Skeletal muscle tissue (tissue), 3 donors: ENCODE measurements at regions not wholly inside any gene's neighbourhood (a gene's known extent, or its start where the extent isn't known, plus 50 kb on each side); places are given as distances from the start of the nearest gene placed in this dataset.

ENCODE experiments used
- H3K27ac ChIP-seq: one replicate; pipeline ENCODE4 v1.7.0; 2013; ENCODE audit warnings: mild to moderate bottlenecking, low read depth, low read length, inconsistent platforms
- H3K27me3 ChIP-seq, 3 donors: one replicate each; pipeline ENCODE4 v1.7.0; 2013; ENCODE audit warnings: low read length in 3 of 3; ENCODE audit not compliant: control insufficient read depth in 3 of 3, insufficient read depth in 3 of 3
- H3K36me3 ChIP-seq, 3 donors: one replicate each; pipeline ENCODE4 v1.7.0; 2013; ENCODE audit warnings: low read length in 3 of 3; ENCODE audit not compliant: control insufficient read depth in 3 of 3, insufficient read depth in 3 of 3
- H3K4me1 ChIP-seq, 3 donors: one replicate each; pipeline ENCODE4 v1.7.0; 2013; ENCODE audit warnings: low read length in 3 of 3, mild to moderate bottlenecking in 3 of 3; ENCODE audit not compliant: control insufficient read depth in 3 of 3, insufficient read depth in 3 of 3
- H3K4me3 ChIP-seq, 3 donors: one replicate each; pipeline ENCODE4 v1.7.0; 2013; ENCODE audit warnings: low read length in 3 of 3
- H3K9ac ChIP-seq, 3 donors: one replicate each; pipeline ENCODE4 v1.7.0; 2013; ENCODE audit warnings: low read length in 3 of 3, mild to moderate bottlenecking in 3 of 3, moderate library complexity in 2 of 3, low read depth in 1 of 3
- H3K9me3 ChIP-seq, 3 donors: one replicate each; pipeline ENCODE4 v1.7.0; 2013; ENCODE audit warnings: low read length in 3 of 3; ENCODE audit not compliant: control insufficient read depth in 3 of 3
- donor health status: Osteomylitis.

DNA sequence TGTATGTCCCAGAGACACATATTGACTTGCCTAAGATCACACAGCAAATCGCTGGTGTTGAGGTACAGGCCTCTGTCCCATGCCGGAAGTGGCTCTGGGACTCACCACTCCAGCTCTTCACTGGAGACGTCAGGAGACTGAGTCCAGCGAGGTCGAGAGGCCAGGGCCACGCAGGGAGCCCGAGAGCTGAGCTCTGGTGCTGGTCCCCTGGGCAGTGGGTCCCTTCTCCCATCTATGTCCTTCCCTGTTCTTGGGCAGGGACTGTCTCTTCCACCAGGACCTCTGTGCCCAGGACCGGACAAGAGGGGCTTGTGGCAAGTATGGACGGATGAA lies 62.4 kb upstream of the TWIST2 start:
- no peak overlapping the region for H3K9ac ChIP-seq
- H3K27ac ChIP-seq = no peak overlapping the region
- H3K4me1 ChIP-seq = peaks cover 0 to 9% (median 7%) of the 10 kb centered on the region in 3 donors
- H3K4me3 ChIP-seq = no peak overlapping the region
- H3K27me3 ChIP-seq = peaks cover 0 to 6% (median 4%) of the 10 kb centered on the region in 3 donors
- no peaks in the 10 kb centered on the region for H3K9me3 ChIP-seq
- no peaks in the 10 kb centered on the region for H3K36me3 ChIP-seq

GRCh38 chr2:238786379-238786778 lies 61.5 kb upstream of the TWIST2 start:
- Histone ChIP-seq H3K27me3 (peaks cover 3 to 14% (median 4%) of the 10 kb centered on the region in 3 donors), H3K4me1 (peaks cover 0 to 9% (median 7%) of the 10 kb centered on the region in 3 donors), H3K9ac (no peak overlapping the region), H3K4me3 (no peak overlapping the region), H3K27ac (no peak overlapping the region), H3K36me3 (no peaks in the 10 kb centered on the region), H3K9me3 (no peaks in the 10 kb centered on the region)

GRCh38 chr2:238786792-238787490 lies 60.9 kb upstream of the TWIST2 start:
- H3K27me3 ChIP-seq = peaks cover 3 to 14% (median 6%) of the 10 kb centered on the region in 3 donors
- H3K36me3 ChIP-seq = no peaks in the 10 kb centered on the region
- no peak overlapping the region for H3K27ac ChIP-seq
- H3K9ac ChIP-seq = no peak overlapping the region
- H3K9me3 ChIP-seq = no peaks in the 10 kb centered on the region
- peaks cover 0 to 9% (median 7%) of the 10 kb centered on the region in 3 donors for H3K4me1 ChIP-seq
- H3K4me3 ChIP-seq = no peak overlapping the region

- Histone ChIP-seq H3K27me3 (peaks cover 4 to 14% (median 6%) of the 10 kb centered on the region in 3 donors), H3K4me3 (no peak overlapping the region), H3K36me3 (no peaks in the 10 kb centered on the region), H3K4me1 (peaks cover 0 to 9% (median 7%) of the 10 kb centered on the region in 3 donors), H3K9me3 (no peaks in the 10 kb centered on the region), H3K27ac (no peak overlapping the region), H3K9ac (no peak overlapping the region)
Observed at GRCh38 chr2:238787501-238787900, 60.4 kb upstream of the TWIST2 start.

GRCh38 chr2:238789317-238789806 lies 58.5 kb upstream of the TWIST2 start:
- Histone ChIP-seq H3K36me3 (no peaks in the 10 kb centered on the region), H3K27me3 (peaks cover 9 to 18% (median 9%) of the 10 kb centered on the region in 3 donors), H3K27ac (no peak overlapping the region), H3K9me3 (no peaks in the 10 kb centered on the region), H3K9ac (no peak overlapping the region), H3K4me1 (peaks cover 0 to 6% (median 4%) of the 10 kb centered on the region in 3 donors), H3K4me3 (no peak overlapping the region)

GRCh38 chr2:238790126-238790832 lies 57.6 kb upstream of the TWIST2 start:
- Histone ChIP-seq H3K4me1 (no peaks in the 10 kb centered on the region), H3K36me3 (no peaks in the 10 kb centered on the region), H3K9ac (no peak overlapping the region), H3K4me3 (no peak overlapping the region), H3K27ac (no peak overlapping the region), H3K27me3 (peaks cover 9 to 18% (median 9%) of the 10 kb centered on the region in 3 donors), H3K9me3 (no peaks in the 10 kb centered on the region)

DNA sequence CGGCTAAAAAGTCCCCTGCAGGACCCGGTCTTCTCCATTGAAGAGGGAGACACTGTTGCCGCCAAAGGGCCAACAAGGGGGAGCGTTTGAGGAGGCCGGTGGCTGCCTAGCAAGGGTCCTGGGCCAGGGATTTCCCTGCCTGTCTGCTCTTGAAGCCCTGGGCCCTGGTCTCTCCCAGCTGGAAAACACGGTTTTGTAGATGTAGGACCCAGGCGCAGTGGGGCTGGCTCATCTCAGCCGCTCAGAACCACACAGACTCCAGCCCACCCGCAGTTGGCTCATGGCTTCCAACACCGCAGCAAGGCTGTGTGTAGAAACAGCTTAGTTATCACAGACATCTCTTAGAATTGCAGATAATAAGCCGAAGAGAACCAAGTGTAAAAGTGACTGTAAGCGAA lies 57.1 kb upstream of the TWIST2 start:
- Histone ChIP-seq H3K36me3 (no peaks in the 10 kb centered on the region), H3K9me3 (no peaks in the 10 kb centered on the region), H3K9ac (no peak overlapping the region), H3K27me3 (peaks cover 9 to 18% (median 9%) of the 10 kb centered on the region in 3 donors), H3K27ac (no peak overlapping the region), H3K4me3 (no peak overlapping the region), H3K4me1 (no peaks in the 10 kb centered on the region)

DNA sequence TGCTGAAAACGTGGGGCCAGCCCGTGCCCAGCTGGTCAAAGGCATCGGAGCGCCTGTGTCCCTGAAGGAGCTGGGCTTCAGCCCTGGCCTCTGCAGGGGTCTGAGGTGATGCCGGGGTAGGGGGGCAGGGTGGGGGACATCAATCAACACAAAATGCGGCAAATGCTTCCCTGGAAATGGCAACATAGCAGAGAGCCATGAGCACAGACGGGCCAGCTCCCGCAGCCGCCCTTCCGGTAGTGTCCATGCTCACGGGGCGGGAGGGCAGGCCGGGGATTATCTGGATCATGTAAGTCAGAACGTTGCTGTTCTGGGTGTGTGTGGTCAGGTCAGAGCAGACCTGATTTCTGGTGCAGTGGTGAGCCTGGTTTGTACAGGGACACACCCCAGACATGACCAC lies 56.5 kb upstream of the TWIST2 start:
- H3K9ac ChIP-seq = no peak overlapping the region
- H3K36me3 ChIP-seq = no peaks in the 10 kb centered on the region
- no peak overlapping the region for H3K4me3 ChIP-seq
- no peaks in the 10 kb centered on the region for H3K4me1 ChIP-seq
- no peaks in the 10 kb centered on the region for H3K9me3 ChIP-seq
- peaks cover 14 to 19% (median 14%) of the 10 kb centered on the region in 3 donors for H3K27me3 ChIP-seq
- H3K27ac ChIP-seq = no peak overlapping the region

- no peak overlapping the region for H3K9ac ChIP-seq
- no peaks in the 10 kb centered on the region for H3K4me1 ChIP-seq
- peaks cover 22 to 31% (median 26%) of the 10 kb centered on the region in 3 donors for H3K27me3 ChIP-seq
- H3K4me3 ChIP-seq = no peak overlapping the region
- no peaks in the 10 kb centered on the region for H3K9me3 ChIP-seq
- no peak overlapping the region for H3K27ac ChIP-seq
- no peaks in the 10 kb centered on the region for H3K36me3 ChIP-seq
Observed at GRCh38 chr2:238793306-238793705, 54.6 kb upstream of the TWIST2 start.

GRCh38 chr2:238793801-238794449 lies 54.0 kb upstream of the TWIST2 start:
- Histone ChIP-seq H3K36me3 (no peaks in the 10 kb centered on the region), H3K27me3 (peaks cover 22 to 31% (median 26%) of the 10 kb centered on the region in 3 donors), H3K27ac (no peak overlapping the region), H3K4me3 (no peak overlapping the region), H3K4me1 (no peaks in the 10 kb centered on the region), H3K9me3 (no peaks in the 10 kb centered on the region), H3K9ac (no peak overlapping the region)
